GM12878 (cell line): ENCODE measurements at regions not wholly inside any gene's neighbourhood (a gene's known extent, or its start where the extent isn't known, plus 50 kb on each side); places are given as distances from the start of the nearest gene placed in this dataset.

Experiments
- ATAC-seq: fragments of 200-7000 bp; cut with Tn5 transposase; 3 replicates; pipeline ENCODE4 v1.9.1; 2020; ENCODE audit warnings: mild to moderate bottlenecking, moderate library complexity
- BruUV-seq: library from RNA; stranded (reverse); fragments of 400-500 nt; replicated peaks from 2 replicates; lab custom pipeline; 2021; lab: Mats Ljungman, UMichigan
- CTCF ChIA-PET: fragments of 300-600 bp; sonication (Branson Sonifier 250); formaldehyde crosslinking; extraction: SDS; loops from one replicate; lab custom pipeline; 2021; ENCODE audit warnings: inconsistent platforms; lab: Yijun Ruan, JAX
- POLR2A ChIA-PET: fragments of 350-600 bp; formaldehyde crosslinking; extraction: SDS; loops from one replicate; lab custom pipeline; 2021; ENCODE audit warnings: inconsistent platforms; lab: Charles Lee
- RAD21 ChIA-PET: fragments of 300-600 bp; sonication (Branson Sonifier 250); formaldehyde crosslinking; loops from one replicate; lab custom pipeline; 2023; ENCODE audit warnings: antibody characterized with exemption; ENCODE audit not compliant: unreplicated experiment; lab: Charles Lee
- SMC1A ChIA-PET: fragments of 300-600 bp; sonication (Branson Sonifier 250); formaldehyde crosslinking; loops from one replicate; lab custom pipeline; 2023; ENCODE audit not compliant: unreplicated experiment, uncharacterized antibody; lab: Charles Lee
- DNase-seq: peaks from one replicate; pipeline ENCODE4 v3.0.0-alpha.2; 2011; ENCODE audit warnings: low read depth, low spot score
- FAIRE-seq: peaks from 3 replicates; lab custom pipeline; 2011; peaks lifted over from hg19 to GRCh38; lab: Jason Lieb, UNC
- H2AFZ ChIP-seq: 2 replicates; pipeline ENCODE4 v1.6.0; 2011; ENCODE audit warnings: low read depth, low read length, control low read depth; ENCODE audit not compliant: control insufficient read depth
- H3K27ac ChIP-seq: 2 replicates; pipeline ENCODE4 v1.5.1; 2011; ENCODE audit warnings: control low read depth; ENCODE audit not compliant: control insufficient read depth, insufficient read depth
- H3K27me3 ChIP-seq, 2 experiments: replicated peaks in 1 of 2; 2 replicates each; pipeline versions ENCODE4 v1.6.0 to v1.6.1; 2011; ENCODE audit warnings: low read length in 1 of 2; ENCODE audit not compliant: control insufficient read depth in 2 of 2, insufficient read depth in 2 of 2
- H3K36me3 ChIP-seq, 2 experiments: 2 replicates each; pipeline ENCODE4 v1.5.1; 2011; ENCODE audit warnings: low read length in 1 of 2; ENCODE audit not compliant: control insufficient read depth in 2 of 2, insufficient read depth in 2 of 2
- H3K4me1 ChIP-seq: 2 replicates; pipeline ENCODE4 v1.6.1; 2011; ENCODE audit warnings: mild to moderate bottlenecking, low read length, moderate library complexity, mixed read lengths; ENCODE audit not compliant: control insufficient read depth, insufficient read depth
- H3K4me2 ChIP-seq: 2 replicates; pipeline ENCODE4 v1.6.0; 2011; ENCODE audit warnings: control low read depth; ENCODE audit not compliant: control insufficient read depth, insufficient read depth
- H3K4me3 ChIP-seq: fragments of 200-600 bp; sonication (generic); 2 replicates; pipeline ENCODE4 v1.5.1; 2016
- H3K79me2 ChIP-seq: 2 replicates; pipeline ENCODE4 v1.6.0; 2011; ENCODE audit warnings: low read length; ENCODE audit not compliant: control insufficient read depth, insufficient read depth
- H3K9ac ChIP-seq: 2 replicates; pipeline ENCODE4 v1.8.0; 2011; ENCODE audit warnings: low read length, control low read depth, mixed read lengths; ENCODE audit not compliant: control insufficient read depth, insufficient read depth
- H3K9me3 ChIP-seq: replicated peaks from 3 replicates; pipeline ENCODE4 v1.5.1; 2011; ENCODE audit warnings: mild to moderate bottlenecking, low read length; ENCODE audit not compliant: control insufficient read depth, insufficient read depth
- H4K20me1 ChIP-seq: 2 replicates; pipeline ENCODE4 v1.6.0; 2011; ENCODE audit not compliant: control insufficient read depth, insufficient read depth
- ASH2L ChIP-seq: fragments of 300-600, 200-600 bp; sonication (generic); IDR thresholded peaks from 2 replicates; pipeline ENCODE4 v1.6.1; 2017; ENCODE audit warnings: low read depth, mild to moderate bottlenecking, borderline replicate concordance
- CBX5 ChIP-seq: sonication (generic); IDR thresholded peaks from 2 replicates; pipeline ENCODE4 v1.6.1; 2016; ENCODE audit warnings: low read depth, moderate library complexity, mild to moderate bottlenecking, inconsistent platforms
- CHD1 ChIP-seq: IDR thresholded peaks from 2 replicates; pipeline ENCODE4 v1.6.1; 2012; ENCODE audit warnings: low read depth, low read length, improper control_type of control experiment
- CHD2 ChIP-seq: IDR thresholded peaks from 2 replicates; pipeline ENCODE4 v1.6.1; 2011; ENCODE audit warnings: low read depth, low read length, improper control_type of control experiment, borderline replicate concordance
- CREM ChIP-seq: IDR thresholded peaks from 2 replicates; pipeline ENCODE4 v1.6.1; 2014; ENCODE audit warnings: antibody characterized with exemption, low read depth
- E4F1 ChIP-seq: fragments of 450-650 bp; IDR thresholded peaks from 2 replicates; pipeline ENCODE4 v1.6.1; 2018; ENCODE audit warnings: borderline replicate concordance, mild to moderate bottlenecking; ENCODE audit not compliant: partially characterized antibody
- EED ChIP-seq: sonication (generic); IDR thresholded peaks from 2 replicates; pipeline ENCODE4 v1.6.1; 2016; ENCODE audit warnings: antibody characterized with exemption, low read depth
- ESRRA ChIP-seq: IDR thresholded peaks from 2 replicates; pipeline ENCODE4 v1.6.1; 2012; ENCODE audit warnings: mild to moderate bottlenecking, low read length, improper control_type of control experiment
- IRF4 ChIP-seq: IDR thresholded peaks from 2 replicates; pipeline ENCODE4 v1.6.1; 2011; ENCODE audit warnings: low read depth, low read length
- REST ChIP-seq: IDR thresholded peaks from 2 replicates; pipeline ENCODE4 v1.6.1; 2012; ENCODE audit warnings: mild to moderate bottlenecking, low read depth, low read length
- RUNX3 ChIP-seq: IDR thresholded peaks from 2 replicates; pipeline ENCODE4 v1.6.1; 2012; ENCODE audit warnings: low read length, inconsistent platforms
- SREBF1 ChIP-seq: IDR thresholded peaks from 2 replicates; pipeline ENCODE4 v1.6.1; 2012; ENCODE audit warnings: mild to moderate bottlenecking, low read length
- YBX1 ChIP-seq: fragments of 450-650 bp; IDR thresholded peaks from 2 replicates; pipeline ENCODE4 v1.6.1; 2016; ENCODE audit warnings: antibody characterized with exemption
- ZNF217 ChIP-seq: fragments of 450-650 bp; IDR thresholded peaks from 2 replicates; pipeline ENCODE4 v1.6.1; 2017; ENCODE audit warnings: antibody characterized with exemption, mild to moderate bottlenecking
- ZNF384 ChIP-seq: IDR thresholded peaks from 2 replicates; pipeline ENCODE4 v1.6.1; 2012; ENCODE audit warnings: low read depth, mild to moderate bottlenecking, low read length, improper control_type of control experiment, borderline replicate concordance
- WGBS: methylation state at CpG from one replicate; pipeline ENCODE4 v1.1.6; 2016; ENCODE audit warnings: low lambda C conversion rate; ENCODE audit not compliant: insufficient replicate concordance, insufficient coverage; ENCODE audit errors: missing lambda C conversion rate; 5-methylcytosine and 5-hydroxymethylcytosine counted together
- in situ Hi-C: fragments of 300-500 bp; cut with MboI; formaldehyde crosslinking; loops from 9 replicates; pipeline ENCODE4 v1.14.3; 2018; ENCODE audit warnings: mixed read lengths
- intact Hi-C: fragments of 100-400 bp; cut with micrococcal nuclease; formaldehyde crosslinking; loops from one replicate; pipeline ENCODE4 v1.14.2; 2022; ENCODE audit not compliant: unreplicated experiment

- DNase-seq, result no peak
- no peaks in the 10 kb centered on the region for H3K27me3 ChIP-seq
- no peak for TF ChIP-seq ESRRA
- TF ChIP-seq CHD2, result no peak
- TF ChIP-seq ZNF384, result no peak
- TF ChIP-seq CHD1, result no peak
- TF ChIP-seq REST, result no peak
- TF ChIP-seq RUNX3, result no peak
- TF ChIP-seq ZNF217, result no peak
- no peak for TF ChIP-seq SREBF1
- TF ChIP-seq YBX1, result no peak
- no peak for TF ChIP-seq CBX5
- no peak for TF ChIP-seq IRF4
- no peak for TF ChIP-seq CREM
- no peak for TF ChIP-seq ASH2L
- TF ChIP-seq EED, result no peak
- TF ChIP-seq E4F1, result no peak
- no peak overlapping the region for H3K4me3 ChIP-seq
- in situ Hi-C loops (loop anchor here (10.0 to 25.0 kb wide), 2 partner anchors 936 to 1153 kb away; no protein-coding TSS in a partner anchor), intact Hi-C loops (loop anchor here (5.0 to 10.0 kb wide), 6 partner anchors 558 to 1148 kb away; no protein-coding TSS in a partner anchor)
- 36% methylated on average over 3 of the region's 3 CpGs for WGBS
- H3K4me2 ChIP-seq, result no peak overlapping the region
- H4K20me1 ChIP-seq, result no peaks in the 10 kb centered on the region
- no TSS peak for BruUV-seq
- H3K79me2 ChIP-seq, result no peaks in the 10 kb centered on the region
- ATAC-seq, result no peak
- H3K9me3 ChIP-seq, result no peaks in the 10 kb centered on the region
- H3K9ac ChIP-seq, result no peak overlapping the region
- ChIA-PET RAD21 (no interaction called here), CTCF (no interaction called here), SMC1A (no interaction called here), POLR2A (no interaction called here)
- H3K36me3 ChIP-seq, result no peaks in the 10 kb centered on the region
- no peaks in the 10 kb centered on the region for H3K4me1 ChIP-seq
- H3K27ac ChIP-seq, result no peak overlapping the region
- H2AFZ ChIP-seq, result no peak overlapping the region
- no peak for FAIRE-seq
Measured at GRCh38 chr4:120158841-120159463, 92.3 kb upstream of the MAD2L1 start.
